GM12878 (cell line): ENCODE measurements at regions not wholly inside any gene's neighbourhood (a gene's known extent, or its start where the extent isn't known, plus 50 kb on each side); places are given as distances from the start of the nearest gene placed in this dataset.

ENCODE experiments used
- BRCA1 ChIP-seq: IDR thresholded peaks from 2 replicates; pipeline ENCODE4 v1.6.1; 2011; ENCODE audit warnings: low read depth, low read length, improper control_type of control experiment
- CHD1 ChIP-seq: IDR thresholded peaks from 2 replicates; pipeline ENCODE4 v1.6.1; 2012; ENCODE audit warnings: low read depth, low read length, improper control_type of control experiment
- HDAC2 ChIP-seq: fragments of 200-600 bp; sonication (generic); IDR thresholded peaks from 2 replicates; pipeline ENCODE4 v1.6.1; 2017
- IKZF2 ChIP-seq, 2 experiments: fragments of 450-650 bp; IDR thresholded peaks; 2 replicates each; pipeline ENCODE4 v1.6.1; 2017; ENCODE audit warnings: mild to moderate bottlenecking in 2 of 2, moderate library complexity in 2 of 2
- IRF4 ChIP-seq: IDR thresholded peaks from 2 replicates; pipeline ENCODE4 v1.6.1; 2011; ENCODE audit warnings: low read depth, low read length
- NFYB ChIP-seq: IDR thresholded peaks from 2 replicates; pipeline ENCODE4 v1.6.1; 2011; ENCODE audit warnings: low read depth, mild to moderate bottlenecking, low read length, improper control_type of control experiment, moderate library complexity; ENCODE audit not compliant: insufficient read depth
- NR2F1 ChIP-seq: fragments of 450-650 bp; conservative IDR thresholded peaks from 2 replicates; pipeline ENCODE4 v1.6.1; 2017; ENCODE audit warnings: mild to moderate bottlenecking
- POLR2AphosphoS2 ChIP-seq: IDR thresholded peaks from 2 replicates; pipeline ENCODE4 v1.6.1; 2011; ENCODE audit warnings: low read depth, mild to moderate bottlenecking, low read length, improper control_type of control experiment, moderate library complexity
- TF ChIP-seq, protein P1 (sequence below): fragments of 450-650 bp; formaldehyde crosslinking; IDR thresholded peaks from 2 replicates; pipeline ENCODE4 v1.4.0; 2022; ENCODE audit warnings: mild to moderate bottlenecking, moderate library complexity
- TF ChIP-seq, protein P2 (sequence below): IDR thresholded peaks from 2 replicates; pipeline ENCODE4 v1.6.1; 2012; ENCODE audit warnings: low read depth, low read length, improper control_type of control experiment
- TF ChIP-seq, protein P3 (sequence below): fragments of 450-650 bp; IDR thresholded peaks from 2 replicates; pipeline ENCODE4 v1.6.1; 2018; ENCODE audit warnings: borderline replicate concordance, mild to moderate bottlenecking; ENCODE audit not compliant: partially characterized antibody

DNA sequence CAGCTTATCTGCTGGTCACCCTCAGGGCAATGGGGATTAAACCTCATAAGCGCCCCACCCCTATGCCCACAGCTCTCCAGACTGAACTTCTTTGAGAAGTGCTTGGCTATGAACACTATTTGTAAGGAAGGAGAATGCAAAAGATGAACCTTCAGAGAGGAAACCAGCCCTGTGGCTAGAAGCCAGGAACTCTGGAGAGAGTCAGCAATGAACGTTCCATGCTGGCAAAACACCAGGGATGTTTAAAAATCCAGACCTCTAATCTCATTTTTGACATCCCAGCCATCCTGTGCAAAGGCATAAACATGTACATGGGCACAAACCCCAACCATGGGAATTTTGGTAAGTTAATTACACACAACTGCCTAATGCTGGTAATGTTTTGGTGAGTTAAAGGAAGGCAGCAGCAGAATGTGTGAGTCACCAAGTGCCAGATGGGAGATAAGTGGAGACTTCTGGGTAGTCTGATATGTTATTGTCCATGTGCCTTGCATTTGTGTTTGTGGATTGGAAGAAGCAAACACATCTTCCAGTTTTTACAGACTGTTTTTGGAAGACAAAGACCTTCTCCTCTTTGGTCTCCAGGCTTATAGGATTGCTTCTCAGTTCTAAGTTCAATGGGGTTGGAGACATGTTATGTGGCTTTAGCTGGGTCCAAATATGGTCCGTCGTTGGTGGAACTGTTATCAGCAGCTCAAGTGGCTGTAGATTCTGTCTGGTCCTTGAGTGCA is 174.1 kb upstream of the ETV3 start (continued):
- TF ChIP-seq, protein P1, sequence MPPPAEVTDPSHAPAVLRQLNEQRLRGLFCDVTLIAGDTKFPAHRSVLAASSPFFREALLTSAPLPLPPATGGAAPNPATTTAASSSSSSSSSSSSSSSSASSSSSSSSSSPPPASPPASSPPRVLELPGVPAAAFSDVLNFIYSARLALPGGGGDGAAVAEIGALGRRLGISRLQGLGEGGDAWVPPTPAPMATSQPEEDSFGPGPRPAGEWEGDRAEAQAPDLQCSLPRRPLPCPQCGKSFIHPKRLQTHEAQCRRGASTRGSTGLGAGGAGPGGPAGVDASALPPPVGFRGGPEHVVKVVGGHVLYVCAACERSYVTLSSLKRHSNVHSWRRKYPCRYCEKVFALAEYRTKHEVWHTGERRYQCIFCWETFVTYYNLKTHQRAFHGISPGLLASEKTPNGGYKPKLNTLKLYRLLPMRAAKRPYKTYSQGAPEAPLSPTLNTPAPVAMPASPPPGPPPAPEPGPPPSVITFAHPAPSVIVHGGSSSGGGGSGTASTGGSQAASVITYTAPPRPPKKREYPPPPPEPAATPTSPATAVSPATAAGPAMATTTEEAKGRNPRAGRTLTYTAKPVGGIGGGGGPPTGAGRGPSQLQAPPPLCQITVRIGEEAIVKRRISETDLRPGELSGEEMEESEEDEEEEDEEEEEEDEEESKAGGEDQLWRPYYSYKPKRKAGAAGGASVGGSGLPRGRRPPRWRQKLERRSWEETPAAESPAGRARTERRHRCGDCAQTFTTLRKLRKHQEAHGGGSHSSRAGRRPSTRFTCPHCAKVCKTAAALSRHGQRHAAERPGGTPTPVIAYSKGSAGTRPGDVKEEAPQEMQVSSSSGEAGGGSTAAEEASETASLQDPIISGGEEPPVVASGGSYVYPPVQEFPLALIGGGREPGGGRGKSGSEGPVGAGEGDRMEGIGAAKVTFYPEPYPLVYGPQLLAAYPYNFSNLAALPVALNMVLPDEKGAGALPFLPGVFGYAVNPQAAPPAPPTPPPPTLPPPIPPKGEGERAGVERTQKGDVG: no peak
- TF ChIP-seq HDAC2: no peak
- no peak for TF ChIP-seq BRCA1
- TF ChIP-seq IRF4: no peak
- no peak for TF ChIP-seq POLR2AphosphoS2
- TF ChIP-seq, protein P2, sequence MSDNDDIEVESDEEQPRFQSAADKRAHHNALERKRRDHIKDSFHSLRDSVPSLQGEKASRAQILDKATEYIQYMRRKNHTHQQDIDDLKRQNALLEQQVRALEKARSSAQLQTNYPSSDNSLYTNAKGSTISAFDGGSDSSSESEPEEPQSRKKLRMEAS: no peak
- no peak for TF ChIP-seq IKZF2 (IDR thresholded peaks at IDR 0.05)
- TF ChIP-seq, protein P3, sequence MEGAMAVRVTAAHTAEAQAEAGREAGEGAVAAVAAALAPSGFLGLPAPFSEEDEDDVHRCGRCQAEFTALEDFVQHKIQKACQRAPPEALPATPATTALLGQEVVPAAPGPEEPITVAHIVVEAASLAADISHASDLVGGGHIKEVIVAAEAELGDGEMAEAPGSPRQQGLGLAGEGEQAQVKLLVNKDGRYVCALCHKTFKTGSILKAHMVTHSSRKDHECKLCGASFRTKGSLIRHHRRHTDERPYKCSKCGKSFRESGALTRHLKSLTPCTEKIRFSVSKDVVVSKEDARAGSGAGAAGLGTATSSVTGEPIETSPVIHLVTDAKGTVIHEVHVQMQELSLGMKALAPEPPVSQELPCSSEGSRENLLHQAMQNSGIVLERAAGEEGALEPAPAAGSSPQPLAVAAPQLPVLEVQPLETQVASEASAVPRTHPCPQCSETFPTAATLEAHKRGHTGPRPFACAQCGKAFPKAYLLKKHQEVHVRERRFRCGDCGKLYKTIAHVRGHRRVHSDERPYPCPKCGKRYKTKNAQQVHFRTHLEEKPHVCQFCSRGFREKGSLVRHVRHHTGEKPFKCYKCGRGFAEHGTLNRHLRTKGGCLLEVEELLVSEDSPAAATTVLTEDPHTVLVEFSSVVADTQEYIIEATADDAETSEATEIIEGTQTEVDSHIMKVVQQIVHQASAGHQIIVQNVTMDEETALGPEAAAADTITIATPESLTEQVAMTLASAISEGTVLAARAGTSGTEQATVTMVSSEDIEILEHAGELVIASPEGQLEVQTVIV: no peak
- no peak for TF ChIP-seq CHD1
- TF ChIP-seq NFYB: no peak
- TF ChIP-seq NR2F1: no peak
